HL-60 (cell line): ENCODE measurements at regions not wholly inside any gene's neighbourhood (a gene's known extent, or its start where the extent isn't known, plus 50 kb on each side); places are given as distances from the start of the nearest gene placed in this dataset.
"Not testable (repeated sequence)": the region's sequence is repeated elsewhere in the genome, so short reads cannot be mapped to it uniquely, and the experiment has no call there.

Experiments used
- DNase-seq, 2 experiments: peaks; one replicate each; pipeline ENCODE4 v3.0.0-alpha.2; 2010 to 2020; ENCODE audit warnings: low read depth in 1 of 2, low spot score in 1 of 2
- H3K27ac ChIP-seq: fragments of 250-450 bp; sonication (Bioruptor Pico); replicated peaks from 2 replicates; pipeline ENCODE4 v1.5.1; 2020; ENCODE audit warnings: mild to moderate bottlenecking, moderate library complexity
- H3K27me3 ChIP-seq: fragments of 250-450 bp; sonication (Bioruptor Pico); 2 replicates; pipeline ENCODE4 v1.5.1; 2021; ENCODE audit warnings: mild to moderate bottlenecking, moderate library complexity; ENCODE audit not compliant: insufficient read depth, poor library complexity, severe bottlenecking
- H3K4me3 ChIP-seq: replicated peaks from 2 replicates; pipeline ENCODE4 v1.5.1; 2011; ENCODE audit warnings: mild to moderate bottlenecking, control low read depth, low read length; ENCODE audit not compliant: insufficient read depth
- CTCF ChIP-seq: IDR thresholded peaks from one replicate; pipeline ENCODE4 v1.5.1; 2011; ENCODE audit warnings: low read length, control low read depth, inconsistent platforms; ENCODE audit not compliant: insufficient read depth
- GABPA ChIP-seq: IDR thresholded peaks from 2 replicates; pipeline ENCODE4 v1.6.1; 2012; ENCODE audit warnings: low read depth
- POLR2AphosphoS5 ChIP-seq: IDR thresholded peaks from 2 replicates; pipeline ENCODE4 v1.6.1; 2012; ENCODE audit warnings: low read depth
- REST ChIP-seq: IDR thresholded peaks from 2 replicates; pipeline ENCODE4 v1.6.1; 2012; ENCODE audit warnings: low read depth; ENCODE audit not compliant: insufficient replicate concordance
- SPI1 ChIP-seq: IDR thresholded peaks from 2 replicates; pipeline ENCODE4 v1.6.1; 2012; ENCODE audit warnings: low read depth, mild to moderate bottlenecking, borderline replicate concordance

DNA sequence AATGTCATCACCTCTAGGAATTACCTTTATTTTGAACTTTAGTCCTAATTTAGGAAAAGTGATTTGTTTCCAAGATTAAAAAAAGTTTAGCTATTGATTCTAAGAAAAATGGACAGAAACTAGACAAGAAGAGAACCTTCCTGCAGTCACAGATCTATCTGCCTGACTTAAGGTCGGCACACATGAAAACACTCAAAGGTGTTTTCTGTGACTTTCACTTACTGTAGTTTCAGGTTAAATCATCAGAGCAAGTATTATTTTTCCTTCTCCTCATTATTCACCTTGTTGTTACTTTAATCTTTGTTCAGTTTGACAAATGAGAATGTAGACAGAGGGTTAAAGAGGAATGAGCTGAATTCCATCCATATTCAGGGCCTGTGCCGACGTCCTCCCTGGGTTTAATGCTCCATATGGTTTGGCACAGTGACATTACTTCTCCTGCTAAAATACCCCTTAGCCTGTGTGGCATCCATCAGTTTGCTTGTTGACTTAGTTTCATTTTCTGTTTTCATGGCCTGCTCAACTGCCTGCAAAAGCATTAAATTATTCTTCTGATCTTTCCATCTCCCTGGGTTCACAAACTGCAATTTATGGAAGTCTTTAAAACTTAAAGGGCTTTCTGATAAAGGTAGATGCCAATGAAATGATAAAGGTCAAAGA is 352.7 kb downstream of the NKX6-1 start:
- H3K27ac ChIP-seq, result no peak overlapping the region
- TF ChIP-seq POLR2AphosphoS5 (no peak), SPI1 (no peak), GABPA (no peak), CTCF (no peak)
- no peak overlapping the region for H3K4me3 ChIP-seq
- no peak for DNase-seq
- no peaks in the 10 kb centered on the region for H3K27me3 ChIP-seq

DNA sequence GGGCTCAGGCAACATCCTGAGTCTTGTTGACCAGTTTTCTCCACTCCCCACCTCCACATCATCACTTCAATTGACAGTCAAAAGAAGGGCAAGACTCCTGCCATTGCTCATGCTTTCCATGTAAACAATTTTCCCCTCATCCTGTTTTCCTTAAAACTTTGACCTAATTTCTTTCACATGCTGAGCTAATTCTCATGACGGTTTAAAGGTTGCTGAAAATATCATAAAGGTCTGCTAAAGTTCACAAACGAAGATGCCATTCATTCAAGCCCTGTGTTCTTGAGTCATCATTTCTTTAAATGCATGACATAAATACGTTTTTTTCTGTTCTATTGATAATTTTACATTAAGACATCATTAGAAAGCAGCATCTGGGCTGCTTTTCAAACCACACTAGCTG is 353.9 kb downstream of the NKX6-1 start:
- no peaks in the 10 kb centered on the region for H3K27me3 ChIP-seq
- H3K27ac ChIP-seq, result no peak overlapping the region
- no peak for DNase-seq
- H3K4me3 ChIP-seq, result no peak overlapping the region
- TF ChIP-seq SPI1 (no peak), CTCF (no peak), POLR2AphosphoS5 (no peak), GABPA (no peak), REST (no peak)

GRCh38 chr4:84126911-84127310 is 372.2 kb downstream of the NKX6-1 start:
- not testable (repeated sequence) for H3K27ac ChIP-seq, H3K27me3 ChIP-seq, H3K4me3 ChIP-seq, DNase-seq

- no peaks in the 10 kb centered on the region for H3K27me3 ChIP-seq
- no peak overlapping the region for H3K27ac ChIP-seq
- DNase-seq, result no peak
- TF ChIP-seq REST, result no peak
- no peak for TF ChIP-seq POLR2AphosphoS5
- TF ChIP-seq GABPA, result no peak
- TF ChIP-seq SPI1, result no peak
- no peak for TF ChIP-seq CTCF
- H3K4me3 ChIP-seq, result no peak overlapping the region
These were observed 372.9 kb downstream of the NKX6-1 start for GRCh38 chr4:84126061-84126787.
